CD4-positive, CD25-positive, alpha-beta regulatory T cell (primary cell): ENCODE measurements at regions not wholly inside any gene's neighbourhood (a gene's known extent, or its start where the extent isn't known, plus 50 kb on each side); places are given as distances from the start of the nearest gene placed in this dataset.
"Not testable (repeated sequence)": the region's sequence is repeated elsewhere in the genome, so short reads cannot be mapped to it uniquely, and the experiment has no call there.

Source experiments
- ATAC-seq, 2 donors: fragments of 150-1000 bp; cut with Tn5 transposase; one replicate each; pipeline ENCODE4 v1.10.0; 2021; ENCODE audit warnings: low read depth in 2 of 2, moderate number of reproducible peaks in 2 of 2, moderate library complexity in 1 of 2
- DNase-seq, 3 donors: peaks; one replicate each; pipeline versions ENCODE4 v3.0.0 to v3.0.0-alpha.2; 2012 to 2022; ENCODE audit warnings: mixed read lengths in 1 of 3
- H3K27ac ChIP-seq: one replicate; pipeline ENCODE4 v1.7.0; 2013; ENCODE audit warnings: mild to moderate bottlenecking, low read length; ENCODE audit not compliant: insufficient read depth, poor library complexity, severe bottlenecking
- H3K27me3 ChIP-seq: one replicate; pipeline ENCODE4 v1.7.0; 2013; ENCODE audit warnings: low read length; ENCODE audit not compliant: control insufficient read depth, insufficient read depth
- H3K36me3 ChIP-seq: one replicate; pipeline ENCODE4 v1.7.0; 2013; ENCODE audit warnings: mild to moderate bottlenecking, low read length, moderate library complexity; ENCODE audit not compliant: control insufficient read depth, insufficient read depth
- H3K4me1 ChIP-seq: 2 replicates; pipeline ENCODE4 v1.7.0; 2013; ENCODE audit warnings: mild to moderate bottlenecking, low read length; ENCODE audit not compliant: insufficient read depth, control insufficient read depth, poor library complexity, severe bottlenecking
- H3K4me3 ChIP-seq: one replicate; pipeline ENCODE4 v1.7.0; 2013; ENCODE audit warnings: low read depth, mild to moderate bottlenecking, low read length, moderate library complexity
- H3K9me3 ChIP-seq, 2 experiments: 1 replicate in 1 of 2; 2 replicates in 1 of 2; pipeline ENCODE4 v1.7.0; 2013; ENCODE audit warnings: low read length in 2 of 2, mild to moderate bottlenecking in 1 of 2, moderate library complexity in 1 of 2; ENCODE audit not compliant: control insufficient read depth in 2 of 2
- H3K27ac Mint-ChIP-seq, 3 donors: one replicate each; pipeline ENCODE4 v1.8.0; 2020 to 2022; ENCODE audit warnings: mild to moderate bottlenecking in 3 of 3, mixed read lengths in 3 of 3, moderate library complexity in 2 of 3
- H3K27me3 Mint-ChIP-seq: one replicate; pipeline ENCODE4 v1.8.0; 2022; ENCODE audit warnings: mild to moderate bottlenecking, mixed read lengths
- H3K36me3 Mint-ChIP-seq: one replicate; pipeline ENCODE4 v1.8.0; 2020; ENCODE audit warnings: mixed read lengths
- H3K4me1 Mint-ChIP-seq, 4 donors: one replicate each; pipeline ENCODE4 v1.8.0; 2020 to 2022; ENCODE audit warnings: mixed read lengths in 4 of 4, mild to moderate bottlenecking in 1 of 4
- H3K4me3 Mint-ChIP-seq, 4 donors: one replicate each; pipeline ENCODE4 v1.8.0; 2020 to 2022; ENCODE audit warnings: mild to moderate bottlenecking in 4 of 4, mixed read lengths in 4 of 4, moderate library complexity in 3 of 4
- H3K9me3 Mint-ChIP-seq, 7 donors: one replicate each; pipeline ENCODE4 v1.8.0; 2020 to 2022; ENCODE audit warnings: mixed read lengths in 7 of 7, mild to moderate bottlenecking in 3 of 7, moderate library complexity in 2 of 7

DNA sequence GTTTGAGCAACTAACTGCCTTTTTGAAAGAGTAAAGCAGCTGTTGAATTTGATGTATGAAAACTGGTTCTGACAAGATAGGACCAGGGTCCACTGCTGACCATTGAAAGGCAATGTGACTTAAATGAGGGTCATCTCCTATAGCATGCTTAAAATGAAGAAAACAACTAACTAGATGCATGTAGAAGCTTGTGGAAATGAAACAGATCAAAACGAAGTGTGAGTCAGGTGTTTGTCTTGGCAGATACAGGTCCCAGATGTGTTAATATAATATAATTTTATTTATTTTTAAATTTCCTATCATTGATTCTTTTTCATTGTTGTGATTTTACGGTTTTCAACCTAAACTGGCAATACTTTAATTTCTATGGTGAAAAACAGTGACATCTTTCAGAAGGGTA, 83.6 kb downstream of the ATOH1 start:
- ATAC-seq = no peak
- no peaks in the 10 kb centered on the region for H3K27me3 Mint-ChIP-seq
- no peaks in the 10 kb centered on the region for H3K9me3 ChIP-seq

DNA sequence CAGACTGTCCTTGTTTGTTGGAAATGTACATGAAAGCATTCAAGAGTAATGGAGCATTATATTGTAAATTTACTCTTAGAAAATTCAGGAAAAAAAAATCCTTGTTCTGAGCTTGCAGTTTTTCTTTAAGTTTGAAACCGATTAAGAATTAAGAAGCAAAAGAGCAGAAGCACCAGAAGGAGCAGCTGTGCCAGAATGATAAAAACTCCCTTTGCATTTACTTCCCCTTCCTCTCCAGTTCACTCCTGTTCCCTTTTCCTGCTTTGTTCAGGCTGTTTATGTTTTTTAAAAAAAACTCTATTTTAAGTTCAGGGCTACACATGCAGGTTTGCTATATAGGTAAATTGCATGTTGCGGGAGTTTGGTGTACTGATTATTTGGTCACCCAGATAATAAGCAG, 90.3 kb downstream of the ATOH1 start:
- DNase-seq = no peak
- H3K36me3 Mint-ChIP-seq = no peaks in the 10 kb centered on the region
- H3K4me1 Mint-ChIP-seq = no peaks in the 10 kb centered on the region
- no peak overlapping the region for H3K27ac ChIP-seq
- peaks cover 0 to 8% (median 1%) of the 10 kb centered on the region in 7 donors for H3K9me3 Mint-ChIP-seq
- no peak overlapping the region for H3K4me3 ChIP-seq
- H3K9me3 ChIP-seq = no peaks in the 10 kb centered on the region
- no peak for ATAC-seq
- H3K27ac Mint-ChIP-seq = no peak overlapping the region
- no peaks in the 10 kb centered on the region for H3K36me3 ChIP-seq
- no peaks in the 10 kb centered on the region for H3K27me3 ChIP-seq
- no peaks in the 10 kb centered on the region for H3K27me3 Mint-ChIP-seq
- H3K4me3 Mint-ChIP-seq = no peak overlapping the region
- H3K4me1 ChIP-seq = no peaks in the 10 kb centered on the region

More for the DNA sequence above, 83.6 kb downstream of the ATOH1 start:
- H3K36me3 Mint-ChIP-seq = no peaks in the 10 kb centered on the region
- Histone ChIP-seq H3K36me3 (no peaks in the 10 kb centered on the region), H3K4me3 (no peak overlapping the region), H3K27ac (no peak overlapping the region), H3K4me1 (no peaks in the 10 kb centered on the region), H3K27me3 (no peaks in the 10 kb centered on the region)
- no peak overlapping the region for H3K4me3 Mint-ChIP-seq
- DNase-seq = no peak
- H3K27ac Mint-ChIP-seq = no peak overlapping the region
- no peaks in the 10 kb centered on the region for H3K4me1 Mint-ChIP-seq
- peaks cover 0 to 2% (median 0%) of the 10 kb centered on the region in 7 donors for H3K9me3 Mint-ChIP-seq

DNA sequence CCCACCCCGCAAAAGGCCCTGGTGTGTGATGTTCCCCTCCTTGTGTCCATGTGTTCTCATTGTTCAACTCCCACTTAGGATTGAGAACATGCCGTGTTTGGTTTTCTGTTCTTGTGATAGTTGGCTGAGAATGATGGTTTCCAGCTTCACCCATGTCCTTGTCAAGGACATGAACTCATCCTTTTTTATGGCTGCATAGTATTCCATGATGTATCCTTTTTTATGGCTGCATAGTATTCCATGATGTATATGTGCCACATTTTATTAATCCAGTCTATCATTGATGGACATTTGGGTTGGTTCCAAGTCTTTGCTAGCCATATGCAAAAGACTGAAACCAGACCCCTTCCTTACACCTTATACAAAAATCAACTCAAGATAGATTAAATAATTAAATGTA, 95.0 kb downstream of the ATOH1 start:
- H3K4me3 ChIP-seq, H3K27me3 Mint-ChIP-seq, H3K36me3 Mint-ChIP-seq, H3K27ac Mint-ChIP-seq, H3K36me3 ChIP-seq, H3K27me3 ChIP-seq, DNase-seq, H3K4me1 ChIP-seq, H3K4me3 Mint-ChIP-seq, H3K9me3 ChIP-seq, H3K27ac ChIP-seq, H3K4me1 Mint-ChIP-seq, ATAC-seq: not testable (repeated sequence)
- peaks cover 3 to 20% (median 7%) of the 10 kb centered on the region in 7 donors for H3K9me3 Mint-ChIP-seq

DNA sequence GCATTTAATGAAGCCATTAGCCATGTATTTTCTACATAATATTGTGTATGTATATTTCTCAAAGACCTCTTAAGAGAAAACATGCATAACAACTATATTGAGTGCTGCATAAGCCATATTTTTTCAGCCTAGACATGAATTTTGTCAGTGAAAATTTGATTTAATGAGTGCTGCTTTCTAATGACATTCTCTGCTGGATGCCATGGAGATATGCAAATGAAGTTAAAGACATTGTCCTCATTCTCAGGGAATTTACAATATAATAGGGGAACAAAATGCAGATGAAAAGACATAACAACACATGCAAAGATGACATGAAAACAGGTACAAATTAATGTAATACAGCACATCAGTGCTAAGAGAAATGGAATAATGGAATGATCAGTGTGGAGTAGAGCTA, 118.7 kb downstream of the ATOH1 start:
- Histone ChIP-seq H3K9me3 (no peaks in the 10 kb centered on the region), H3K27me3 (no peaks in the 10 kb centered on the region), H3K4me3 (no peak overlapping the region), H3K27ac (no peak overlapping the region), H3K36me3 (no peaks in the 10 kb centered on the region), H3K4me1 (no peaks in the 10 kb centered on the region)
- no peaks in the 10 kb centered on the region for H3K4me1 Mint-ChIP-seq
- ATAC-seq = no peak
- no peaks in the 10 kb centered on the region for H3K36me3 Mint-ChIP-seq
- H3K27ac Mint-ChIP-seq = no peak overlapping the region
- no peak overlapping the region for H3K4me3 Mint-ChIP-seq
- H3K9me3 Mint-ChIP-seq = peaks cover 0 to 15% (median 4%) of the 10 kb centered on the region in 7 donors
- no peaks in the 10 kb centered on the region for H3K27me3 Mint-ChIP-seq
- DNase-seq = no peak

DNA sequence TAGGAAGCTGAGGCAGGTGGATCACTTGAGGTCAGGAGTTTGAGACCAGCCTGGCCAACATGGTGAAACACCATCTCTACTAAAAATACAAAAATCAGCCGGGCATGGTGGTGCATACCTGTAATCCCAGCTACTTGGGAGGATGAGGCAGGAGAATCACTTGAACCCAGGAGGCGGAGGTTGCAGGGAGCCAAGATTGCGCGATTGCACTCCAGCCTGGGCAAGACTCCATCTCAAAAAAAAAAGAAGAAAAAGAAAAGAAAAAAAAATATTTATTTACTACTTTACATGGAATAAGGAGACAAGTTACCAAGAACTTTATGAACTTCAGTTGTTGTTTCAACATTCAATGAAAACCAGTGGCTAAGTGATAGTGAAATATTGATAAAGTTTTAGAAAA, 121.7 kb downstream of the ATOH1 start:
- not testable (repeated sequence) for H3K27me3 ChIP-seq, H3K27me3 Mint-ChIP-seq, DNase-seq, H3K36me3 Mint-ChIP-seq, H3K4me1 ChIP-seq, H3K9me3 ChIP-seq, H3K27ac ChIP-seq, H3K4me3 Mint-ChIP-seq, H3K36me3 ChIP-seq, H3K4me1 Mint-ChIP-seq, H3K4me3 ChIP-seq, H3K27ac Mint-ChIP-seq, ATAC-seq
- peaks cover 0 to 21% (median 6%) of the 10 kb centered on the region in 7 donors for H3K9me3 Mint-ChIP-seq

DNA sequence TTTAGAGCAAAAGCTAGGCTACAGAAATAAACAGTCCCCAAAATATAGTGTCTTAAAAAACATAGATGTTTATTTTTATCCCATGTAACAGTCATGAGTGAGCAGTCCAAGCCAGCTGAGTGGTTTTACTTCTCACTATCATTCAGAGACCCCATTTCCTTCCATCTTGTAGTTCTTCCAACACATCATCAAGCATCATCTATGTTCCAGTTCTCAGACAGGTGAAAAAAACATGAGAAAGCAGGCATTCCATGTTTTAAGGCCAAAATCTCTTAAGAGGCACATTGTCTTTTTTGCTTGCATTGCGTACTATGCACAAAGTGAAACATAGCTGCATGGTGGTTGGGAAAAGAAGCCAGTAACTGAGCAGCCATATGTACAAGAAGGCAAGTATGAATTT, 128.6 kb downstream of the ATOH1 start:
- no peak overlapping the region for H3K4me3 Mint-ChIP-seq
- no peak overlapping the region for H3K4me3 ChIP-seq
- H3K4me1 ChIP-seq = no peaks in the 10 kb centered on the region
- no peaks in the 10 kb centered on the region for H3K4me1 Mint-ChIP-seq
- peaks cover 0 to 18% (median 0%) of the 10 kb centered on the region in 7 donors for H3K9me3 Mint-ChIP-seq
- no peaks in the 10 kb centered on the region for H3K36me3 Mint-ChIP-seq
- no peaks in the 10 kb centered on the region for H3K9me3 ChIP-seq
- no peak overlapping the region for H3K27ac Mint-ChIP-seq
- no peaks in the 10 kb centered on the region for H3K27me3 ChIP-seq
- no peak for DNase-seq
- no peaks in the 10 kb centered on the region for H3K36me3 ChIP-seq
- H3K27ac ChIP-seq = no peak overlapping the region
- H3K27me3 Mint-ChIP-seq = no peaks in the 10 kb centered on the region
- no peak for ATAC-seq

DNA sequence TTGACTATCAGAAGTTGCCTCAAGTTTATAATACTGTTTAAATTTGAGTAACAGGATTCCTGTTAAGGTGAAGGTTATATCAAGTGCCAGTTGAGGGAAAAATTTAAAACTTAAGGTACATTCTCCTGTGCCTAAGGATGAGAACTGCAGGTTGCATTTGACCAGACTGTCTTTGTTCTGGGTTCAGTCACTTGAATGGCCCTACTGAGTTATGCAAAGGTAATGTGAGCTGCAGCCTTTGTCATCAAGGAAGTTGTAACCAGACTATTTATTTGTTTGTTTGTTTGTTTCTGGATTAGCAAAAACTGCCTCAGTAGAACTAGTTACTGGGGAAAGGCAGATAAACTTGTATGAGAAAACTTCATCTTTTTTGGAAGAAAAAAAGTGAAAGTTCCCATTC, 131.9 kb downstream of the ATOH1 start:
- Histone ChIP-seq H3K4me3 (no peak overlapping the region), H3K36me3 (no peaks in the 10 kb centered on the region), H3K27me3 (no peaks in the 10 kb centered on the region), H3K4me1 (no peaks in the 10 kb centered on the region), H3K27ac (no peak overlapping the region), H3K9me3 (no peaks in the 10 kb centered on the region)
- ATAC-seq = no peak
- DNase-seq = no peak
- Mint-ChIP-seq H3K27me3 (no peaks in the 10 kb centered on the region), H3K4me1 (no peaks in the 10 kb centered on the region), H3K27ac (no peak overlapping the region), H3K9me3 (peaks cover 0 to 6% (median 0%) of the 10 kb centered on the region in 7 donors), H3K4me3 (no peak overlapping the region), H3K36me3 (no peaks in the 10 kb centered on the region)

DNA sequence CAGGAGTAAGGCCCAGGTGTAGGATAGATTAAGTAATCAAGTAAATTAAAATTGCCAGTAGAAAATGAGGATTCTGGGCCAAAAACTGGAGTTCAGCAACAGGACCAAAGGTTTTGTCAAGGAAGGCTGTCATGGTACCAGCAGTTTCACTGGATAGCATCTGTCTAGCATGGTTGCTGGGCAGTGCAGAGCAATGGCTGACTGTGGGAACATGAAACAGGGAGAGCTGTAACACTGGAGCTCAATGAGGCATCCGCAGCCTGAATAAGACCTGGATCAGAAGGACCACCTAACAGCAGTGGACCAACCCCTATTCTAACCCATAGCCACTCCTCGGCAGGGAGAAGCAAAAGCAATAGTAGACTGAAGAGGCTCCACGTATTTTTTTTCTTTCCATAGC, 132.4 kb downstream of the ATOH1 start:
- Histone ChIP-seq H3K27ac (no peak overlapping the region), H3K9me3 (no peaks in the 10 kb centered on the region), H3K36me3 (no peaks in the 10 kb centered on the region), H3K4me3 (no peak overlapping the region), H3K4me1 (no peaks in the 10 kb centered on the region), H3K27me3 (no peaks in the 10 kb centered on the region)
- no peak for DNase-seq
- no peaks in the 10 kb centered on the region for H3K4me1 Mint-ChIP-seq
- ATAC-seq = no peak
- H3K36me3 Mint-ChIP-seq = no peaks in the 10 kb centered on the region
- no peaks in the 10 kb centered on the region for H3K27me3 Mint-ChIP-seq
- peaks cover 0 to 6% (median 0%) of the 10 kb centered on the region in 7 donors for H3K9me3 Mint-ChIP-seq
- H3K27ac Mint-ChIP-seq = no peak overlapping the region
- H3K4me3 Mint-ChIP-seq = no peak overlapping the region
